ENCODE measurements at regions not wholly inside any gene's neighbourhood (a gene's known extent, or its start where the extent isn't known, plus 50 kb on each side); places are given as distances from the start of the nearest gene placed in this dataset.
"Not testable (repeated sequence)": the region's sequence is repeated elsewhere in the genome, so short reads cannot be mapped to it uniquely, and the experiment has no call there.

DNA sequence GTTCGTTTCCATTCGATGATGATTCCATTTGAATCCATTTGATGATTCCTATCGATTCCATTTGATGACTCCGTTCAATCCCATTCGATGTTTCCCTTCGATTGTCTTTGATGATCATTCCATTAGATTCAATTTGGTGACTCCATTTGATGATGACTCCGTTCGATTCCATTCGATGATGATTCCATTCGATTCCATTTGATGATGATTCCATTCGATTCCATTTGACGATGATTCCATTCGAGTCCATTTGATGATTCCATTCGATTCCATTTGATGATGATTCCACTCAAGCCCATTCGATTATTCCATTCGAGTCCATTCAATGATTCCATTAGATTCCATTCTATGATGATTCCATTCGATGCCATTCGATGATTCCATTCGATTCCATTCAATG, 2730.6 kb downstream of the RPIA start:
- not testable (repeated sequence) for DNase-seq

DNA sequence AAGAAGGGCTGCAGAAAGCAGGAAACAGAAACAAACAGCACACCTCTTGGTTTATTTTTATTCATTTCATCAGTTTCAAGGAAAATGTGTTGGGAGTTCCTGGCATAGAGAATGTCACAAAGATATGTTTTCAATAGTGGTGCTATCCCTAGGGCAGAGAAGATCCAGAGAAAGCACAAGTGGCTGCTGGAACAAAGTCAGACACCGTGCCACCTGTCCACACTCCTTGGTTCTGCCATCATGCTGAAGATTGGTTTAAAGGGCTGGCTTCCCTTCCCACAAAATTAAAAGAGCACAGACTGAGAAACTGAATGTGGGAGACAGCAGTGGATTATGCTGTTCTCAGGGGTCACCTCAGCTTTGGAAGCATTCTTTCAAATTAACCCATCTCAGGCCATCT, 2735.7 kb downstream of the RPIA start:
- DNase-seq, result not testable (repeated sequence)

DNA sequence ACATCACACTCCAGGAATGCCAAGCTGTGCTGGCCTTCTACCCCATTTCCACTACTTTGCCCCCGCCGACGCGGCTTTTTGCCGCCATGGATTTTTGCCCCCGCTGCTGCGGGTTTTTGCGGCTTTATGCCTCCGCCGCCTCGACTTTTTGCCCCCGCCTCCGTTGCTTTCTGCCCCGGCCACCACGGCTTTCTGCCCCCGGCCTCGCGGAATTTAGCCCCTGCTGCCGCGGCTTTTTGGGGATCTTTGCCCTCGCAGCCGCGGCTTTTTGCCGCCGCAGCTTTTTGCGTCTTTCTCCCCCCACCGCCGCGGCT, 2750.4 kb downstream of the RPIA start:
- DNase-seq, result not testable (repeated sequence)

- peak; percentile 45 for DNase-seq
These were observed 2750.9 kb downstream of the RPIA start for GRCh38 chr2:91442246-91442905.

DNA sequence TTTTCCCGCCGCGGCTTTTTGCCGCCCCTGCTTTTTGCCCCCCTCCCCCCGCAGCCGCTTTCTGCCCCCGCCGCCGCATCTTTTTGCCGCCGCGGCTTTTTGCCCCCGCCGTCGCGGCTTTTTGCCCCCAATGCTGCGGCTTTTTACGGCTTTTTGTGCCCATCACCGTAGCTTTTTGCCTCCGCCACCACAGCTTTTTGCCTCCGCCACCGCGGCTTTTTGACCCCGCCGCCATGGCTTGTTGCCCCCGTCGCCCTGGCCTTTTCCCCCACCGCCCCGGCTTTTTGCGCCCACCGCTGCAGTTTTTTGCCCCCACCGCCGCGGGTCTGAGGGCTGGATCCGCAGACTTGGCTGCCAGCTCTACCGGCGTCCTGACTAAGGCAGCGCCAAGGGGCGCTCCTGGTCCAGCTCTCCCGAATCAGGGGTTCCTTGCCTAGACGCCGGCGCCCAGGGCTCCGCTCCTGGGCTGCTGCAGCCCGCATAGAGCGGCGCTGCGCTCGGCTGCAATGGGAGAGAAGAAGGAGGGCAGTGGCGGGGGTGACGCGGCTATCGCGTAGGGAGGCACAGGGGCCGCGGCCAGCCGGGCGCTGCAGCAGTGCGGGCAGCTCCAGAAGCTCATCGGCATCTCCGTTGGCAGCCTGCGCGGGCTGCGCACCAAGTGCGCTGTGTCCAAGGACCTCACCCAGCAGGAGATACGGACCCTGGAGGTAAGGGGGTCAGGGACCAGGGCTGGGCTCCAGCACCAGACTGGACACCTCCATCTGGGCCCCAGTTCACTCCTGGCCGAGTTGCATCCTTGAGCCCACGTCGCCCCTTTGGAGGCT, 2751.6 kb downstream of the RPIA start:
- peak; percentile 34 for DNase-seq

GRCh38 chr2:91443730-91444115, 2752.2 kb downstream of the RPIA start:
- DNase-seq, result peak; percentile 12

GRCh38 chr2:91445705-91446104, 2754.2 kb downstream of the RPIA start:
- not testable (repeated sequence) for DNase-seq

DNA sequence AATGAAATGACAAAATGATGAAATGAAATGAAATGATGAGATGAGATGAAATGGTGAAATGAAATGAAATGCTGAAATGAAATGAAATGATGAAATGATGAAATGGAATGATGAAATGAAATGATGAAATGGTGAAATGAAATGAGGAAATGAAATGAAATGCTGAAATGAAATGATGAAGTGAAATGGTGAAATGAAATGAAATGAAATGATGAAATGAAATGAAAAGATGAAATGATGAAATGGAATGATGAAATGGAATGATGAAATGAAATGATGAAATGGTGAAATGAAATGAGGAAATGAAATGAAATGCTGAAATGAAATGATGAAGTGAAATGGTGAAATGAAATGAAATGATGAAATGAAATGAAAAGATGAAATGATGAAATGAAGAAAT, 2755.0 kb downstream of the RPIA start:
- DNase-seq, result not testable (repeated sequence)

DNA sequence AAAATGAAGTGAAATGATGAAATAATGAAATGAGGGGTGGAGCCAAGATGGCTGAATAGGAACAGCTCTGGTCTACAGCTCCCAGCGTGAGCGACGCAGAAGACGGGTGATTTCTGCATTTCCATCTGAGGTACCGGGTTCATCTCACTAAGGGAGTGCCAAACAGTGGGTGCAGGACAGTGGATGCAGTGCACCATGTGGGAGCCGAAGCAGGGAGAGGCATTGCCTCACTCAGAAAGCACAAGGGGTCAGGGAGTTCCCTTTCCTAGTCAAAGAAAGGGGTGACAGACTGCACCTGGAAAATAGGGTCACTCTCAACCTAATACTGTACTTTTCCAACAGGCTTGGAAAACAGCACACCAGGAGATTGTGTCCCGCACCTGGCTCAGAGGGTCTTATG, 2755.4 kb downstream of the RPIA start:
- not testable (repeated sequence) for DNase-seq

- not testable (repeated sequence) for DNase-seq
These were observed 2756.0 kb downstream of the RPIA start for GRCh38 chr2:91447508-91447907.

- DNase-seq, result not testable (repeated sequence)
These were observed 2770.8 kb downstream of the RPIA start for GRCh38 chr2:91462292-91462691.

- DNase-seq, result not testable (repeated sequence)
These were observed 2771.5 kb downstream of the RPIA start for GRCh38 chr2:91463007-91463406.

DNA sequence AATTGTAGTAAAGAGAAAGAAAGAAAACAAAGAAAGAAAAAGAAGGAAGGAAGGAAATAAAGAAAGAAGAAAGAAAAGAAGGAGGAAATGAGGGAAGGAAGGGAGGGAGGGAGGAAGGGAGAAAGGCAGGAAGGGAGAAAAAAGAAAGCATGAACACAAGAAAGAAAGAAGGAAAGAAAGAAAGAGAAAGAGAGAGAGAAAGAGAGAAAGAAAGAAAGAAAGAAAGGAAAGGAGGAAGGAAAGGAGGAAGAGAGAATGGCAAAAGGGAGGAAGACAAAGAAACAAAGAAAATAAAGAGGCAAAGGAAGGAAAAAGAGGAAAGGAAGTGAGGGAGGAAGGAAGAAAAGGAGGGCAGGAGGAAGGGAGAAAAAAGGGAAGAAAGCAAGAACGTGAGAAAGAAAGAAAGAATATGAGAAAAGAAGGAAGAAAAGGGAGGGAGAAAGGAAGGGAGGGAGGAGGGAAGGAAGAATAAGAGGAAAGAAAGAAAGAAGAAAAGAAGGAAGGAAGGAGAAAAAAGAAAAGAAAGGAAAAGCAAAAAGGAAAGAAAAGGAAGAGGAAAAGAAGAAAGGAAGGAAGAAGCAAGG, 2775.4 kb downstream of the RPIA start:
- DNase-seq, result not testable (repeated sequence)

- DNase-seq, result peak; percentile 2
These were observed 2784.9 kb downstream of the RPIA start for GRCh38 chr2:91476244-91476935.

GRCh38 chr2:91476936-91477246, 2785.4 kb downstream of the RPIA start:
- peak; percentile 0 for DNase-seq

DNA sequence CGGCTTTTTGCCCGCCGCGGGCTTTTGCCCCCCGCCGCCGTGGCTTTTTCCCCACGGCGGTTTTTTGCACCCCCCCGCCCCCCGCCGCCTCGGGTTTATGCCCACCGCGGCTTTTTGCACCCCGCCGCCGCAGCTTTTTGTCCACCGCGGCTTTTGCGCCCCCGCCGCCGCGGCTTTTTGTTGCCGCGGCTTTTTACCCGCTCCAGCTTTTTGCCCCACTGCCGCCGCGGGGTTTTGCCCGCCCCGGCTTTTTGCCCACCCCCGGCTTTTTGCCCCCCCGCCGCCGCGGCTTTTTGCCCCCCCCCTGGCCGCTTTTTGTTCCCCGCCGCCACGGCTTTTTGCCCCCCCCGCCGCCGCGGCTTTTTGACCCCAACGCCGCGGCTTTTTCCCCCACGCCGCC, 2785.8 kb downstream of the RPIA start:
- not testable (repeated sequence) for DNase-seq

DNA sequence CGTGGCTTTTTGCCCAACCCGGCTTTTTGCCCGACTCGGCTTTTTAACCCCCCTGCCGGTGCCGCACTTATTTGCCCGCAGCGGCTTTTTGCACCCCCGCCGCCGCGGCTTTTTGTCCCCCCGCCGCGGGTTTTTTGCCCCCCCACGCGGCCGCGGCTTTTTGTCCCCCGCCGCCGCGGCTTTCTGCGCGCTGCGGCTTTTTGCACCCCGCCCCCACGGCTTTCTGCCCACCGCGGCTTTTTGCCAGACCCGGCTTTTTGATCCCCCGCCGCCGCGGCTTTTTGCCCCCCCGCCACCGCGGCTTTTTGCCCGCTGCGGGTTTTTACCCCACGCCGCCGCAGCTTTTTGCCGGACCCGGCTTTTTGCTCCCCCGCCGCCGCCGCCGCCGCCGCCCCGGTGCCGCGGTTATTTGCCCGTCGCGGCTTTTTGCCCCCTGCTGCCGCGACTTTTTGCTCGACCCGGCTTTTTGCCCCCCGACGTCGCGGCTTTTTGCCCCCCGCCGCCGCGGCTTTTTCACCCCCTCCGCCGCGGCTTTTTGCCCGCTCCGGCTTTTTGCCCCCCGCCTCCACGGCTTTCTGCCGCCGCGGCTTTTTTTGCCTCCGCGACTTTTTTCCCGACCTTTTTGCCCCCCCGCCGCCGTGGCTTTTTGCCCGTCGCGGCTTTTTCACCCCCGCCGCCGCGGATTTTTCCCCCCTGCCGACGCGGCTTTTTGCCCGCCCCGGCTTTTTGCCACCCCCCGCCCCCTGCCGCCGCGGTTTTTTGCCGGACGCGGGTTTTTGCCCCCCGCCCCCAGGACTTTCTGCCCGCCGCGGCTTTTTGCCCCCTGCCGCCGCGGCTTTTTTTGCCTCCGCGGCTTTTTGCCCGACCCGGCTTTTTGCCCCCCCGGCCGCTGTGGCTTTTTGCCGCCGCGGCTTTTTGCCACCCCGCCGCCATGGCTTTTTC, 2786.5 kb downstream of the RPIA start:
- peak; percentile 79 for DNase-seq

DNA sequence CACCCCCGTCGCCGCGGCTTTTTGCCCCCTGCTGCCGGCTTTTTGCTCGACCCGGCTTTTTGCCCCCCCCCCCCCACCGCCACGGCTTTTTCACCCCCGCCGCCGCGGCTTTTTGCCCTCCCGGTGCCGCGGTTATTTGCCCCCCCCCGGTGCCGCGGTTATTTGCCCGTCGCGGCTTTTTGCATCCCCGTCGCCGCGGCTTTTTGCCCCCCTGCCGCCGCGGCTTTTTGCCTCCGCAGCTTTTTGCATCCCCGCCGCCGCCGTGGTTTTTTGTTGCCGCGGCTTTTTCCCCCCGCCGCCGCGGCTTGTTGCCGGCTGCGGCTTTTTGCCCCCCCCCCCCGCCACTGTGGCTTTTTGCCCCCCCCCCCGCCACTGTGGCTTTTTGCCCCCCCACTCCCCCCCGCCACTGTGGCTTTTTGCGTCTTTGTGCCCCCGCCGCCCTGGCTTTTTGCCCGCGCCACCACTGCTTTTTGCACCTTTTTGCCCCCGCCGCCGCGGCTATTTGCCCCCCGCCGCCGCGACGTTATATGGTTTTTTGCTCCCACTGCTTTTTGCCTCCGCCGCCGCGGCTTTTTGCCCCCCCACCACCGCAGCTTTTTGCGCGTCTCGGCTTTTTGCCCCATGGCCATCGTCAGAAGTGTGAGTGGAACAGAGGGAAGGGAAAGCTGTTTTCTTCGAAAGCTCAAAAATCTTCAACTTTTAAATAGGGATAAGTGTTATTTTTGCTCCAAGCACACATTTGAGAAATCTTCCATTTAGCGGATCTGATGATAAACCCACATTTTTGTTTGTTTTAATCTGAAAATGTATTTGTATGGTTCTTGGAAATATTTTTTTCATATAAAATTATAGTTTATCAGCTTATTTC, 2787.6 kb downstream of the RPIA start:
- DNase-seq, result peak; percentile 43

DNA sequence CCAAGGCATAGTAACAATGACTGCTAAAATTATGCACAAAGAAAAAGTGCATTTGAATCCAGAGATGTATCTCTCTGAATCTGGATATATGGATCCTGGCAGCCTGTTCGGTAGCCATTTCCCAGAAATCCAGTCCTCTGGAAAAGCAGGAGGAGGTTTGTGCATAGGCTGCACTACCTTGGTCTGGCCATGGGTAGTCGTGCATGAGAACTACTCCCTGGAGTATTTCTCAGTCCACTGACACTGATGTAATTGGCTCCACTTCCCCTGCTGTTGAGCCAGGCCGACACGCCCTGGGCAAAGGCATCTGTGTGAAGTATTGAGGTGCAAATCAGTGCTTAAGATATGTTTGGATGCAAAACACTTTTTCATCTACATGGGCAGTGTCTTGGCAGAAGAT, 2793.8 kb downstream of the RPIA start:
- DNase-seq, result not testable (repeated sequence)

DNA sequence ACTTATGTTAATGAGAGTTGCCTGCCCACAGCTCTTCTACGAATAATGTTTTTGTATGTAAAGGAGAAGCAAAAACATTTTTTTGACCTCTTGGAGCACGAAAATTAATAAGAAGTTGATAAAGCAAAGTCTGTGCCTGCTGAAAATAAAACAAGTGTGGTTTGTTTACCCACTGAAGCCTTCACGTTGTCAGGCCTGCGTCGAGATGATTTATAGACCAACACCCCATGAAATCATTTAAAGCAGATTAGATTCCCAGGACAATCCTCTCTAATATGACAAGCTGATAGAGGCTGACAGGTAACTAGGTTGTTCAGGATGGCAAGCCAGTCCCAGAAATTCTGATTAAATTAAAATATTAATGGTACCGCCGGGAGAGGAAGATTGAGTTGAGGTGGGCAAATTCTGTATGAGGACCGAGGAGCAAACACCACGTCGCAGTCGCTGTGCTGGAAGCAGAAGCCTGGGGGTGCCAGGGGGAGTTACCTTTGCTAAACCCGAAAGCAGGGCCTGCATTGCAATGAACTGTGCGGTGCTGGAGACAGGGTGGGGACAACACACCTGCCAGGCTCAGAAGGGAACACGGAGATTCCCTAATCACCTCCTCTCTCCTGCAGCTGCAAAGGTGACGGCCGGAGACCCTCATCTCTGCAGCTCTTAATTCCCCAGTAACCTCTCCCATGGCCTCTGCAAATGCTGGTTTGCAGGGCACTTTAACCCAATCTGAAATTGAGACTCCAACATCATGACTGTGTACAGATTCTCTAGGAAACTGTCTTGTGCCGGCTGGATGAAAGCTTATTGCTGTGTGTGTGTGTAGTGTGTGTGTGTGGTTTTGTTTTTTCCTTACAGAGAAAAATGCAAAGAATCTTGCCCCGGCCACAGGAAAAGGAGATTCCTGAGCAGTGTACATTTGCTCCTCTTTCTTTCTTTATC, 2805.9 kb downstream of the RPIA start:
- not testable (repeated sequence) for DNase-seq

All from retina (tissue), 1 donor.